H1 (cell line): ENCODE measurements at regions not wholly inside any gene's neighbourhood (a gene's known extent, or its start where the extent isn't known, plus 50 kb on each side); places are given as distances from the start of the nearest gene placed in this dataset.
A peak's percentile ranks its signal among the peaks of the same experiment; 100 is the strongest.

ENCODE experiments used
- CBX5 ChIP-seq: fragments of 300-800, 300-1000 bp; sonication (generic); IDR thresholded peaks from 2 replicates; pipeline ENCODE4 v1.7.1; 2016; ENCODE audit warnings: antibody characterized with exemption, low read length, low read depth
- CEBPB ChIP-seq: IDR thresholded peaks from 2 replicates; pipeline ENCODE4 v1.6.1; 2012; ENCODE audit warnings: low read depth, low read length
- CHD2 ChIP-seq: IDR thresholded peaks from 2 replicates; pipeline ENCODE4 v1.6.1; 2012; ENCODE audit warnings: low read length, improper control_type of control experiment
- CTCF ChIP-seq, 3 experiments: IDR thresholded peaks; 1 replicate in 2 of 3; 2 replicates in 1 of 3; pipeline versions ENCODE4 v1.5.1 to v1.6.1; 2011; ENCODE audit warnings: low read length in 3 of 3, mild to moderate bottlenecking in 3 of 3, inconsistent platforms in 2 of 3, low read depth in 1 of 3, moderate library complexity in 1 of 3; ENCODE audit not compliant: insufficient read depth in 1 of 3; ENCODE audit errors: control extremely low read depth in 1 of 3
- EP300 ChIP-seq, 2 experiments: IDR thresholded peaks; 1 replicate in 1 of 2; 2 replicates in 1 of 2; pipeline ENCODE4 v1.6.1; 2011 to 2012; ENCODE audit warnings: low read depth in 2 of 2, low read length in 2 of 2, mild to moderate bottlenecking in 2 of 2, borderline replicate concordance in 1 of 2, inconsistent platforms in 1 of 2, moderate library complexity in 1 of 2
- EZH2 ChIP-seq: fragments of 200-600 bp; sonication (generic); IDR thresholded peaks from 2 replicates; pipeline ENCODE4 v1.7.1; 2012; ENCODE audit warnings: low read depth, mild to moderate bottlenecking, moderate library complexity, low read length, inconsistent platforms; ENCODE audit not compliant: severe bottlenecking
- POLR2A ChIP-seq, 2 experiments: IDR thresholded peaks; 1 replicate in 1 of 2; 2 replicates in 1 of 2; pipeline ENCODE4 v1.6.1; 2011; ENCODE audit warnings: low read depth in 2 of 2, low read length in 2 of 2, mild to moderate bottlenecking in 2 of 2; ENCODE audit errors: control extremely low read depth in 1 of 2
- POLR2AphosphoS5 ChIP-seq: IDR thresholded peaks from 2 replicates; pipeline ENCODE4 v1.6.1; 2011; ENCODE audit warnings: low read depth, low read length
- SP1 ChIP-seq: IDR thresholded peaks from 2 replicates; pipeline ENCODE4 v1.6.1; 2011; ENCODE audit warnings: low read depth, low read length
- ZNF274 ChIP-seq: IDR thresholded peaks from 2 replicates; pipeline ENCODE4 v1.7.0; 2012; ENCODE audit warnings: low read length, borderline replicate concordance; ENCODE audit errors: extremely low read depth

GRCh38 chr2:226660526-226660925 is 139.1 kb downstream of the IRS1 start:
- TF ChIP-seq CTCF (IDR thresholded peaks at IDR 0.05; ENCODE audit: control extremely low read depth in 1 of 3, insufficient read depth in 1 of 3, low read depth in 1 of 3, low read length in 3 of 3) = no peak
- TF ChIP-seq SP1 = no peak
- no peak for TF ChIP-seq POLR2AphosphoS5
- TF ChIP-seq CEBPB = 0 out of 2 replicates have a peak, but pooled peaks have one; percentile 28
- no peak for TF ChIP-seq CBX5
- TF ChIP-seq EZH2 = no peak
- TF ChIP-seq EP300 (IDR thresholded peaks at IDR 0.05; ENCODE audit: borderline replicate concordance in 1 of 2, low read depth in 2 of 2, low read length in 2 of 2) = no peak
- TF ChIP-seq ZNF274 = no peak
- no peak for TF ChIP-seq POLR2A (IDR thresholded peaks at IDR 0.05; ENCODE audit: control extremely low read depth in 1 of 2, low read depth in 2 of 2, low read length in 2 of 2)
- TF ChIP-seq CHD2 = no peak
